D721Med (cell line): ENCODE measurements at regions not wholly inside any gene's neighbourhood (a gene's known extent, or its start where the extent isn't known, plus 50 kb on each side); places are given as distances from the start of the nearest gene placed in this dataset.

Experiments
- DNase-seq: peaks from one replicate; pipeline ENCODE4 v3.0.0; 2011; ENCODE audit warnings: low spot score; ENCODE audit not compliant: insufficient read length
- FAIRE-seq: peaks from 2 replicates; lab custom pipeline; 2011; peaks lifted over from hg19 to GRCh38; lab: Jason Lieb, UNC
- TF ChIP-seq, protein P1 (sequence below): IDR thresholded peaks from 2 replicates; pipeline ENCODE4 v1.5.1; 2012; ENCODE audit warnings: mild to moderate bottlenecking, control low read depth; ENCODE audit not compliant: insufficient read depth; ENCODE audit errors: missing control alignments

DNA sequence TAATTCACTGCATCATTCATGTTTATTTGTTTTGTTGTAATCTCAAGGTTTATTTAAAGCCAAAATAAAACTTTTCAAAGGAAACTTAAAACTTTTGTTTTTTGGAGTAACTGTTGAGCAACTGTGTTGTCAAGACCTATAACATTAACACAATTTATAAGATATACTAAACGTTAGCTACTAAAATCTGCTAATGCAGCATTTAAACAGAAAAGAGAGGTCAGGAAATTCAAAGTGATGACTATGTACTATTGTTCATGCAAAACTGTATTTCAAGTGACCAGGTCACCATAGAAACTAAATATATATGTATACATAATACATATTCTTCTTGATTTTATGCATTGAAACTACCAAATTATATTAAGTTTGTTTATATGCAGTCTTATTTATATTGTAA lies 1740.9 kb downstream of the EFNA5 start:
- DNase-seq (no peak), FAIRE-seq (no peak)
- TF ChIP-seq, protein P1, sequence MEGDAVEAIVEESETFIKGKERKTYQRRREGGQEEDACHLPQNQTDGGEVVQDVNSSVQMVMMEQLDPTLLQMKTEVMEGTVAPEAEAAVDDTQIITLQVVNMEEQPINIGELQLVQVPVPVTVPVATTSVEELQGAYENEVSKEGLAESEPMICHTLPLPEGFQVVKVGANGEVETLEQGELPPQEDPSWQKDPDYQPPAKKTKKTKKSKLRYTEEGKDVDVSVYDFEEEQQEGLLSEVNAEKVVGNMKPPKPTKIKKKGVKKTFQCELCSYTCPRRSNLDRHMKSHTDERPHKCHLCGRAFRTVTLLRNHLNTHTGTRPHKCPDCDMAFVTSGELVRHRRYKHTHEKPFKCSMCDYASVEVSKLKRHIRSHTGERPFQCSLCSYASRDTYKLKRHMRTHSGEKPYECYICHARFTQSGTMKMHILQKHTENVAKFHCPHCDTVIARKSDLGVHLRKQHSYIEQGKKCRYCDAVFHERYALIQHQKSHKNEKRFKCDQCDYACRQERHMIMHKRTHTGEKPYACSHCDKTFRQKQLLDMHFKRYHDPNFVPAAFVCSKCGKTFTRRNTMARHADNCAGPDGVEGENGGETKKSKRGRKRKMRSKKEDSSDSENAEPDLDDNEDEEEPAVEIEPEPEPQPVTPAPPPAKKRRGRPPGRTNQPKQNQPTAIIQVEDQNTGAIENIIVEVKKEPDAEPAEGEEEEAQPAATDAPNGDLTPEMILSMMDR, result no peak

DNA sequence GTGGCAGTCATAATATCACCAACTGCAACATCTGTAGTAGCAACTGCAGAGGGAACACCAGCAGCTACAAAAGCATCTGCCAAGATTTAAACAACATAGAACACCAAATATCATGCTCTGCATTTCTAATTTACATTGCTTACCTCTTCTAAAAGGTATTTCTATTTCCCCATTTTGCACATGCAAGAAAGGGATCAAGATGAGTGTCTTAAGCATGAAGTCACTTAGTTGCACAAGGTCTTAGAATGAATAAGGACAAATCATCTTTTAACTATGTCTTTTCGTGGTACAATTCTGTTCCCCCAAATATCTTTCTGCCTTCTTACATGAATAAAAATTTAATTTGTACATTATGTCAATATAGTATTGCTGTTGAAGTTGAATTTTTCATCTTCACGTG lies 1746.4 kb downstream of the EFNA5 start:
- TF ChIP-seq, protein P1, result no peak
- DNase-seq, result no peak
- FAIRE-seq, result peak; percentile 29

DNA sequence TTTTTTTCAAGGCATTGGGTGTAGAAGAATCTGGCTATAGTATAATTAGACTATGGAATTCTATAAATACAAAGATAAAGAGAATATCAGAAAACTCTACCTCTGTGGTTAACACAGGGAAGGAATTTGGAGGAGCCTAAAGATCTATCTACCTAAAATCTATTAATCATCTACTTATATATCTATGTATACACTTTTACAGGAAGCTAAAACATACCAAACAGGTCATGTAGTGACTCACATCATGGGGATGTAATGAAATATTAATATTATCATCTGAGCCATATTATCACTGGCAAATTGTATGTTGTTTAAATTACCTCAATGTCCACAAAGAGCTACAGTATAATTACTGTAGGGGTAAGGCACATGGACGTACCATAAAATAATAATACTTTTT lies 1748.2 kb downstream of the EFNA5 start:
- FAIRE-seq (no peak), DNase-seq (no peak)
- TF ChIP-seq, protein P1, result no peak

DNA sequence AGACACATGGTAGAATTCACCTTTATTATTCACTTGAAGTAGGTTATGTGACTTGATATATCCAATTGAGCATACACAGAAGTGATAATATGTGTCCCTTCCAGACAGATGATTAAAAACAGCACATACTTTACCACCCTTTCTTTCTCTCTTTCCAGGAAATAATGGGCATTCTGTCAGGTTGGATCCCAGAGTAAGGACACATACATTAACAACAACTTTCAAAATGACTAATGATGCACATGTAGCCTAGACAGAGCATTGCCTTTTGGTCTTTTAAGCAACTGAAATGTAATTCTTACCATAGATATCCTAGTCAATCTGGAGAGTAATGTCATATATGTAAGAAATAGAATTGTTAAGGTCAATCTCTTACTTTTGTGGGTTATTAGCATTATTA lies 1748.7 kb downstream of the EFNA5 start:
- FAIRE-seq, result no peak
- no peak for DNase-seq
- TF ChIP-seq, protein P1, result no peak

DNA sequence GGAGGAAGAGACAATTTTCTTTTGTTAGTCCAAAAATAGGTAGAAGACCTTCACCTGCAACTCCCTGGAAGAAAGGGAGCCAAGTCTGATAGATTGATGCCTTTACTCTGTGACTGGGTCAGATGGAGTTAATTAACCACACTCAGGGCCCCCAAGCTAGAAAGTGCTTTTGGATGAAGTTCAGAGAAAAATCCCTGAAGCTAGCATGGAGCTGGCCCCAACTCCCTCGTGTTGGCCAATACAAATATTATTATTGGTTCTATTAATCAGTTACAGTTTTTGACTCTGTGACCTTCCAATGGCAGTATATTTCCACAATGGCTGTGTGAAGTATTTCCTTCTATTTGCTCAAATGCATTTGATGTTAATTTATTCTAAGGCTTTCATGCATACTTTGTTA lies 1753.5 kb downstream of the EFNA5 start:
- TF ChIP-seq, protein P1, result no peak
- FAIRE-seq (no peak), DNase-seq (no peak)

DNA sequence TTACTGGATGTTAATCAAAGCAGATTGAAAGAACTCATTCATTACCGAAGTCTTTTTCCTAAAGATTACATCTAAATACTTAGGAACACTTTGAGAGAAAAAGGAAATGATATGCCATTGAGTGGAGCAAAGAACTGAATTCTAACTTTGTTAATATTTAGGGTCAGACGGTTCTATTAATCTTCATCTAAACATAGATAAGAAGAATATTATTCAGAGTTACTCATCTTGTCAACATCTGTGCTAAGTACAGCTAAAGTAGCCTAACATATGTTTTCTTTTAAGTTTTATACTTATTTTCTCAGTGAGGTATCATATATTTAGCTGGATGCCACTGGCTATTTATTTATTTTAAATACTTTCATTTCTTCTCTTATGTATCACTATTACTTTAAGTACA lies 1763.7 kb downstream of the EFNA5 start:
- FAIRE-seq (no peak), DNase-seq (no peak)
- TF ChIP-seq, protein P1, result no peak

DNA sequence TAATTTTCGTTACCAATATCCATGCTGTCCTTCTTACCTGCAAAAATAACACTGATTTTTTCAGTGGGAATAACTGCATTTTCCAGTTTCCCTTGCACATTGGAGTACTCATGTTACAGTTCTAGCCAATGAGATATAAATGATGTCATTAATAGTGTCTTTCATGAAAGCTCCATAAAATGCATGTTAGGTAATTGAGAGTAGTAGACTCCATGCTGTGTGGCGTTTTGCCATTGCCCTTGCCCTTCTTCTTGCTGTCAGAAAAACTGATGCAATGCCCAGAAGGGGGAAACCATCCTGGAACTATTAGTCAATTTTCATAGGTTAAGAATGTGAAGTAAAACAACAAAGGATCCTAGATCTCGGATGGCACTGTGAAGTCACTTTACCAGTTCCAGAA lies 1765.3 kb downstream of the EFNA5 start:
- DNase-seq (no peak), FAIRE-seq (no peak)
- TF ChIP-seq, protein P1, result no peak
